DOHH2 (cell line): ENCODE measurements at regions not wholly inside any gene's neighbourhood (a gene's known extent, or its start where the extent isn't known, plus 50 kb on each side); places are given as distances from the start of the nearest gene placed in this dataset.
A peak's percentile ranks its signal among the peaks of the same experiment; 100 is the strongest.

Experiments
- H3F3A ChIP-seq: fragments of 200-600 bp; sonication (generic), shearing (Covaris generic); 2 replicates; pipeline ENCODE4 v1.6.0; 2016; ENCODE audit warnings: antibody characterized with exemption, mild to moderate bottlenecking; ENCODE audit not compliant: control insufficient read depth, insufficient read depth
- H3K27ac ChIP-seq: fragments of 200-600 bp; sonication (generic); 2 replicates; pipeline ENCODE4 v1.5.1; 2014; ENCODE audit warnings: low read depth, mild to moderate bottlenecking, low read length, moderate library complexity
- H3K27me3 ChIP-seq: fragments of 200-600 bp; sonication (generic); 2 replicates; pipeline ENCODE4 v1.6.1; 2014; ENCODE audit warnings: mild to moderate bottlenecking, low read length, mixed read lengths; ENCODE audit not compliant: control insufficient read depth
- H3K36me3 ChIP-seq: fragments of 200-600 bp; sonication (generic); 2 replicates; pipeline ENCODE4 v1.6.1; 2014; ENCODE audit warnings: mild to moderate bottlenecking, low read length, moderate library complexity, mixed read lengths; ENCODE audit not compliant: control insufficient read depth
- H3K4me1 ChIP-seq: fragments of 200-600 bp; sonication (generic); 2 replicates; pipeline ENCODE4 v1.6.1; 2014; ENCODE audit warnings: mild to moderate bottlenecking, low read length, mixed read lengths; ENCODE audit not compliant: control insufficient read depth
- H3K4me2 ChIP-seq: fragments of 200-600 bp; sonication (generic); 2 replicates; pipeline ENCODE4 v1.6.0; 2014; ENCODE audit warnings: mild to moderate bottlenecking, low read length, moderate library complexity
- H3K4me3 ChIP-seq: fragments of 200-600 bp; sonication (generic); 2 replicates; pipeline ENCODE4 v1.5.1; 2014; ENCODE audit warnings: mild to moderate bottlenecking, low read length, mixed read lengths
- H3K79me2 ChIP-seq: fragments of 200-600 bp; sonication (generic); 2 replicates; pipeline ENCODE4 v1.6.1; 2014; ENCODE audit warnings: mild to moderate bottlenecking, low read length, mixed read lengths; ENCODE audit not compliant: control insufficient read depth
- H3K9me2 ChIP-seq: fragments of 200-600 bp; sonication (generic); replicated peaks from 2 replicates; pipeline ENCODE4 v1.6.1; 2014; ENCODE audit warnings: mild to moderate bottlenecking, low read length, mixed read lengths; ENCODE audit not compliant: control insufficient read depth
- H3K9me3 ChIP-seq: fragments of 200-600 bp; sonication (generic); 2 replicates; pipeline ENCODE4 v1.6.1; 2014; ENCODE audit warnings: antibody characterized with exemption, low read length, mixed read lengths; ENCODE audit not compliant: control insufficient read depth, insufficient read depth
- H4K20me1 ChIP-seq: fragments of 200-600 bp; sonication (generic); 2 replicates; pipeline ENCODE4 v1.6.0; 2014; ENCODE audit warnings: low read depth, mild to moderate bottlenecking, antibody characterized with exemption, low read length, moderate library complexity; ENCODE audit not compliant: control insufficient read depth, insufficient read depth
- CTCF ChIP-seq: fragments of 200-600 bp; sonication (generic); IDR thresholded peaks from one replicate; pipeline ENCODE4 v1.5.1; 2014; ENCODE audit warnings: antibody characterized with exemption, mild to moderate bottlenecking, low read depth, low read length; ENCODE audit not compliant: poor library complexity, severe bottlenecking
- EZH2phosphoT487 ChIP-seq: fragments of 200-600 bp; sonication (generic); IDR thresholded peaks from 2 replicates; pipeline ENCODE4 v1.6.1; 2017; ENCODE audit warnings: borderline replicate concordance, mild to moderate bottlenecking, antibody characterized with exemption, low read length, moderate library complexity, mixed read lengths

- Histone ChIP-seq H3K9me3 (peaks cover 6% of the 10 kb centered on the region), H3K4me3 (no peak overlapping the region), H3F3A (peaks cover 38% of the 10 kb centered on the region), H3K27me3 (no peaks in the 10 kb centered on the region), H3K79me2 (no peaks in the 10 kb centered on the region), H4K20me1 (no peaks in the 10 kb centered on the region), H3K36me3 (peaks cover 13% of the 10 kb centered on the region), H3K9me2 (no peaks in the 10 kb centered on the region), H3K27ac (peak overlapping the region; percentile 96; the same call in 1 of the 2 replicates), H3K4me1 (peaks cover 66% of the 10 kb centered on the region), H3K4me2 (peak overlapping the region; percentile 89; the same call in 1 of the 2 replicates)
- TF ChIP-seq EZH2phosphoT487 (no peak), CTCF (no peak)
These were observed 101.3 kb upstream of the MAX start for GRCh38 chr14:65203574-65203973.

- Histone ChIP-seq H3K27ac (peak overlapping the region; percentile 96), H3F3A (peaks cover 40% of the 10 kb centered on the region), H3K9me3 (peaks cover 6% of the 10 kb centered on the region), H3K4me3 (peak overlapping the region; percentile 47), H3K27me3 (no peaks in the 10 kb centered on the region), H4K20me1 (no peaks in the 10 kb centered on the region), H3K4me2 (peak overlapping the region; percentile 89), H3K79me2 (no peaks in the 10 kb centered on the region), H3K4me1 (peaks cover 69% of the 10 kb centered on the region), H3K36me3 (peaks cover 13% of the 10 kb centered on the region), H3K9me2 (no peaks in the 10 kb centered on the region)
- TF ChIP-seq CTCF (no peak), EZH2phosphoT487 (no peak)
These were observed 101.7 kb upstream of the MAX start for GRCh38 chr14:65204056-65204455.

- no peak for TF ChIP-seq CTCF
- no peak for TF ChIP-seq EZH2phosphoT487
- peaks cover 90% of the 10 kb centered on the region for H3K4me1 ChIP-seq
- peaks cover 6% of the 10 kb centered on the region for H3K9me3 ChIP-seq
- peaks cover 13% of the 10 kb centered on the region for H3K36me3 ChIP-seq
- H4K20me1 ChIP-seq: no peaks in the 10 kb centered on the region
- H3K4me2 ChIP-seq: peak overlapping the region; percentile 89
- no peaks in the 10 kb centered on the region for H3K79me2 ChIP-seq
- H3K9me2 ChIP-seq: no peaks in the 10 kb centered on the region
- peak overlapping the region; percentile 96 for H3K27ac ChIP-seq
- peaks cover 57% of the 10 kb centered on the region for H3F3A ChIP-seq
- H3K27me3 ChIP-seq: no peaks in the 10 kb centered on the region
- H3K4me3 ChIP-seq: peak overlapping the region; percentile 69
These were observed 103.7 kb upstream of the MAX start for GRCh38 chr14:65206078-65206447.
